OCI-LY7 (cell line): ENCODE measurements at regions not wholly inside any gene's neighbourhood (a gene's known extent, or its start where the extent isn't known, plus 50 kb on each side); places are given as distances from the start of the nearest gene placed in this dataset.

Experiments
- BruUV-seq: library from RNA; stranded (reverse); fragments of 400-500 nt; replicated peaks from 2 replicates; lab custom pipeline; 2021; lab: Mats Ljungman, UMichigan
- CTCF ChIA-PET: fragments of 300-600 bp; sonication (Branson Sonifier 250); formaldehyde crosslinking; loops from one replicate; lab custom pipeline; 2022; ENCODE audit warnings: antibody characterized with exemption; ENCODE audit not compliant: unreplicated experiment; lab: Charles Lee
- POLR2A ChIA-PET: fragments of 300-600 bp; sonication (Branson Sonifier 250); formaldehyde crosslinking; loops from one replicate; lab custom pipeline; 2022; ENCODE audit warnings: antibody characterized with exemption; lab: Charles Lee
- DNase-seq: peaks from one replicate; pipeline ENCODE4 v3.0.0-alpha.2; 2015; ENCODE audit warnings: low spot score
- H2AFZ ChIP-seq: fragments of 200-600 bp; sonication (generic), shearing (Covaris generic); 2 replicates; pipeline ENCODE4 v1.6.1; 2014; ENCODE audit warnings: mild to moderate bottlenecking, antibody characterized with exemption, low read length, moderate library complexity
- H3K27ac ChIP-seq: fragments of 200-600 bp; sonication (generic); 2 replicates; pipeline ENCODE4 v1.5.1; 2014; ENCODE audit warnings: mixed run types, low read depth, mild to moderate bottlenecking, moderate library complexity, low read length, inconsistent platforms; ENCODE audit not compliant: poor library complexity, severe bottlenecking
- H3K36me3 ChIP-seq: fragments of 200-600 bp; sonication (generic); 2 replicates; pipeline ENCODE4 v1.6.1; 2014; ENCODE audit warnings: mild to moderate bottlenecking, antibody characterized with exemption, low read length, moderate library complexity, mixed read lengths; ENCODE audit not compliant: insufficient read depth
- H3K4me1 ChIP-seq: fragments of 200-600 bp; sonication (generic); 2 replicates; pipeline ENCODE4 v1.5.1; 2014; ENCODE audit warnings: mild to moderate bottlenecking, low read length; ENCODE audit not compliant: insufficient read depth, poor library complexity, severe bottlenecking
- H3K4me2 ChIP-seq: fragments of 200-600 bp; sonication (generic); 2 replicates; pipeline ENCODE4 v1.6.1; 2014; ENCODE audit warnings: mild to moderate bottlenecking, low read length
- H3K4me3 ChIP-seq: fragments of 200-600 bp; sonication (generic); 2 replicates; pipeline ENCODE4 v1.5.1; 2014; ENCODE audit warnings: mild to moderate bottlenecking, low read depth, low read length; ENCODE audit not compliant: poor library complexity, severe bottlenecking
- H3K79me2 ChIP-seq: fragments of 200-600 bp; sonication (generic); 2 replicates; pipeline ENCODE4 v1.6.1; 2016; ENCODE audit warnings: low read depth, mild to moderate bottlenecking, low read length, moderate library complexity, mixed read lengths; ENCODE audit not compliant: insufficient read depth
- H3K9me2 ChIP-seq: fragments of 200-600 bp; sonication (generic); 2 replicates; pipeline ENCODE4 v1.6.1; 2016; ENCODE audit warnings: mild to moderate bottlenecking, low read length, mixed read lengths; ENCODE audit not compliant: insufficient read depth
- H3K9me3 ChIP-seq: fragments of 200-600 bp; sonication (generic); 2 replicates; pipeline ENCODE4 v1.6.1; 2014; ENCODE audit warnings: mild to moderate bottlenecking, mixed run types, low read length, mixed read lengths
- H4K20me1 ChIP-seq: fragments of 200-600 bp; sonication (generic); 2 replicates; pipeline ENCODE4 v1.6.1; 2014; ENCODE audit warnings: mild to moderate bottlenecking, antibody characterized with exemption, low read length, moderate library complexity, mixed read lengths; ENCODE audit not compliant: insufficient read depth
- EZH2phosphoT487 ChIP-seq: fragments of 200-600 bp; sonication (generic); IDR thresholded peaks from 2 replicates; pipeline ENCODE4 v1.6.1; 2018; ENCODE audit warnings: low read depth, borderline replicate concordance, mild to moderate bottlenecking, mixed run types, antibody characterized with exemption, low read length, moderate library complexity, mixed read lengths
- intact Hi-C: fragments of 100-400 bp; cut with micrococcal nuclease; formaldehyde crosslinking; loops from one replicate; pipeline ENCODE4 v1.10.0; 2022; ENCODE audit not compliant: unreplicated experiment
- TF ChIP-seq, protein P1 (sequence below): fragments of 200-600 bp; sonication (generic); conservative IDR thresholded peaks from 2 replicates; pipeline ENCODE4 v1.5.1; 2014; ENCODE audit warnings: mild to moderate bottlenecking, antibody characterized with exemption, low read length, moderate library complexity, mixed read lengths

GRCh38 chr11:23767576-23767975 lies 729.3 kb upstream of the LUZP2 start:
- H3K4me2 ChIP-seq, result no peak overlapping the region
- no peak for DNase-seq
- no peak overlapping the region for H3K27ac ChIP-seq
- H3K4me3 ChIP-seq, result no peak overlapping the region
- ChIA-PET CTCF (no interaction called here), POLR2A (interaction anchor here (0.6 kb wide), 1 partner anchor 65 kb away, joined by 3 read pairs; no protein-coding TSS in a partner anchor)
- H3K9me3 ChIP-seq, result peaks cover 32% of the 10 kb centered on the region
- BruUV-seq, result no TSS peak
- no peaks in the 10 kb centered on the region for H3K79me2 ChIP-seq
- H2AFZ ChIP-seq, result no peak overlapping the region
- intact Hi-C loops, result no loop called here
- TF ChIP-seq EZH2phosphoT487, result no peak
- TF ChIP-seq, protein P1, sequence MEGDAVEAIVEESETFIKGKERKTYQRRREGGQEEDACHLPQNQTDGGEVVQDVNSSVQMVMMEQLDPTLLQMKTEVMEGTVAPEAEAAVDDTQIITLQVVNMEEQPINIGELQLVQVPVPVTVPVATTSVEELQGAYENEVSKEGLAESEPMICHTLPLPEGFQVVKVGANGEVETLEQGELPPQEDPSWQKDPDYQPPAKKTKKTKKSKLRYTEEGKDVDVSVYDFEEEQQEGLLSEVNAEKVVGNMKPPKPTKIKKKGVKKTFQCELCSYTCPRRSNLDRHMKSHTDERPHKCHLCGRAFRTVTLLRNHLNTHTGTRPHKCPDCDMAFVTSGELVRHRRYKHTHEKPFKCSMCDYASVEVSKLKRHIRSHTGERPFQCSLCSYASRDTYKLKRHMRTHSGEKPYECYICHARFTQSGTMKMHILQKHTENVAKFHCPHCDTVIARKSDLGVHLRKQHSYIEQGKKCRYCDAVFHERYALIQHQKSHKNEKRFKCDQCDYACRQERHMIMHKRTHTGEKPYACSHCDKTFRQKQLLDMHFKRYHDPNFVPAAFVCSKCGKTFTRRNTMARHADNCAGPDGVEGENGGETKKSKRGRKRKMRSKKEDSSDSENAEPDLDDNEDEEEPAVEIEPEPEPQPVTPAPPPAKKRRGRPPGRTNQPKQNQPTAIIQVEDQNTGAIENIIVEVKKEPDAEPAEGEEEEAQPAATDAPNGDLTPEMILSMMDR, result no peak
- no peaks in the 10 kb centered on the region for H3K36me3 ChIP-seq
- no peaks in the 10 kb centered on the region for H3K4me1 ChIP-seq
- no peaks in the 10 kb centered on the region for H3K9me2 ChIP-seq
- no peaks in the 10 kb centered on the region for H4K20me1 ChIP-seq

- H3K4me1 ChIP-seq, result no peaks in the 10 kb centered on the region
- H3K79me2 ChIP-seq, result no peaks in the 10 kb centered on the region
- no peak overlapping the region for H3K4me2 ChIP-seq
- intact Hi-C loops, result no loop called here
- TF ChIP-seq, protein P1, result no peak
- TF ChIP-seq EZH2phosphoT487, result no peak
- DNase-seq, result no peak
- H2AFZ ChIP-seq, result no peak overlapping the region
- no peaks in the 10 kb centered on the region for H4K20me1 ChIP-seq
- no TSS peak for BruUV-seq
- H3K4me3 ChIP-seq, result no peak overlapping the region
- peaks cover 32% of the 10 kb centered on the region for H3K9me3 ChIP-seq
- no peaks in the 10 kb centered on the region for H3K36me3 ChIP-seq
- no peak overlapping the region for H3K27ac ChIP-seq
- no peaks in the 10 kb centered on the region for H3K9me2 ChIP-seq
- POLR2A ChIA-PET, result interaction anchor here (0.7 kb wide), 1 partner anchor 12 kb away, joined by 3 read pairs; no protein-coding TSS in a partner anchor
- CTCF ChIA-PET, result no interaction called here
Observed at GRCh38 chr11:23769214-23769613, 727.6 kb upstream of the LUZP2 start.

- CTCF ChIA-PET, result no interaction called here
- Histone ChIP-seq H3K9me3 (peaks cover 32% of the 10 kb centered on the region), H4K20me1 (no peaks in the 10 kb centered on the region), H3K4me2 (no peak overlapping the region), H3K79me2 (no peaks in the 10 kb centered on the region), H3K4me1 (no peaks in the 10 kb centered on the region), H3K9me2 (no peaks in the 10 kb centered on the region), H3K27ac (no peak overlapping the region), H2AFZ (no peak overlapping the region), H3K4me3 (no peak overlapping the region), H3K36me3 (no peaks in the 10 kb centered on the region)
- POLR2A ChIA-PET, result interaction anchor here (0.9 to 1.0 kb wide), 2 partner anchors 101 to 340 kb away, joined by 3 to 4 read pairs; no protein-coding TSS in a partner anchor
- TF ChIP-seq, protein P1, result no peak
- TF ChIP-seq EZH2phosphoT487, result no peak
- DNase-seq, result no peak
- intact Hi-C loops, result no loop called here
- no TSS peak for BruUV-seq
Observed at GRCh38 chr11:23772081-23772480, 724.8 kb upstream of the LUZP2 start.
